Putamen (tissue), 1 donor: ENCODE measurements at regions not wholly inside any gene's neighbourhood (a gene's known extent, or its start where the extent isn't known, plus 50 kb on each side); places are given as distances from the start of the nearest gene placed in this dataset.
"Not testable (repeated sequence)": the region's sequence is repeated elsewhere in the genome, so short reads cannot be mapped to it uniquely, and the experiment has no call there.

ENCODE experiments used
- DNase-seq: peaks from one replicate; pipeline ENCODE4 v3.0.0-alpha.2; 2016; ENCODE audit warnings: low spot score

- no peak for DNase-seq
Observed at GRCh38 chr5:124796495-124796894, 50.1 kb upstream of the ZNF608 start.

DNA sequence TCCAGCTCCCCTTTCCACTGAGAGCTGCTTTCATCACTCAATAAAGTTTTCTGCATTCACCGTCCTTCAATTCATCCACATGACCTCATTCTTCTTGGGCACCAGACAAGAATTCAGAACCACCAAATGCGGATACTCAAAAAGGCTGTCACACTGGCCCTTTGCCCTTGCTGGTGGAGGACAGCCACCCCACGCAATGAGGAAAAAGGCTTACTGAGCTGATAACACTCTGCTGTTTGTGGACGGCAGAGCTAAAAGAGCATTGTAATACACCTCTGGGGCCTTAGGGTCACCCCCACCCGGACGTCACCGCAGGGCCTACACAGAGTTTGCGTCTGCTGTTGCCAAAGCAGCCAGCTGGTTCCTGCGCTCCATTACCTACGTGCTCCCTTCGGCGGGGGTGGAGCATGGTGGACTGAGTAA, 51.2 kb upstream of the ZNF608 start:
- DNase-seq, result no peak

- DNase-seq, result no peak
Observed at GRCh38 chr5:124798890-124799289, 52.5 kb upstream of the ZNF608 start.

DNA sequence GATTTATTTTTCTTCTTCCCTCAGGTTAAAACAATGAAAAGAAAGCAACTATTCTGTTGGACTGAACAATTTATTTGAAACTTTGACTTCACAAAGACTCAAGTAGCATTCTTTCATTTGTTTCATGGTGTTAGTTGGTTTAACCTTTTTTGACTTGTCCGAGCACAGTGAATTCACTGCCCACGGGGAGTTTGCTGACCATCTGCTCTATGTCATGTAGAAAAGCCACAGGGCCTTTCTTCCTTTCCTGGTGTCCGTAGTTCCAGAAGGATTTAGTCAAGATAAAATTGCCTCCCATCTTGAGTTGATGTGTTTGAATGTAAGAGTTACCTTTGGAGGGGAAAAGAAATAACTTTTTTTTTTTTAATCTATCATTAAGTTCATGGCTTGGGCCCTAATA, 55.1 kb upstream of the ZNF608 start:
- no peak for DNase-seq

GRCh38 chr5:124803617-124804323, 57.3 kb upstream of the ZNF608 start:
- no peak for DNase-seq

- DNase-seq, result no peak
Observed at GRCh38 chr5:124806026-124806372, 59.6 kb upstream of the ZNF608 start.

GRCh38 chr5:124806373-124807077, 60.1 kb upstream of the ZNF608 start:
- DNase-seq, result no peak

GRCh38 chr5:124808842-124809268, 62.4 kb upstream of the ZNF608 start:
- no peak for DNase-seq

DNA sequence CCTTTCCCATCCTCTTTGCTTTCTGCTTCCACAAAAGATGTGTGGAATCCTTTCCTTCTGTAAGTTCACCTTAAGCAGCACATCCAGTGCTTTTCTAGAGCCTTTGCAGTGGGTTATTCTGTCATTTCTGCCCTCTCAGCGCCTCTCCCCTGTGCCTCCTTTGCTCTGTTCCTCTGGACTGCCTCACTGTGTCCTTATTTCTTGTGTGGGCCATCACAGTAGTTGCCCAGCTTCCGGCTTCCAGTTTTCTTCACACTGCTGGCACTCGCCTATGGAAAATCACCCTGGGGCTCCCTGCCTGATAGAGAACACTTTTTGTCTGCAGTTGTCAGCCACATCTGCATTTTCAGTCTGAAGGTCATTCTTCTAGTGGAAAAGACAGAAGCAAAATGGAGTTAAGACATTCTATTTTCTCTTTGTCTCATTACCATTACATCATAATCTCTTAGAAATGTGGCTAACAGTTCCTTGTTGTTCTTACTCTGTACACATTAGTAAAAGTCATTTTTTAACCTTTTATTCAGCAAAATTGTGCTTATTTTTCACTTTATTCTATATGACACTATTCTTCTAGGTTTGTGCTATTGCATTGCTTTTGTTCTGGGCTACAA, 64.1 kb upstream of the ZNF608 start:
- DNase-seq, result no peak

GRCh38 chr5:124812771-124813358, 66.4 kb upstream of the ZNF608 start:
- no peak for DNase-seq

- no peak for DNase-seq
Observed at GRCh38 chr5:124816381-124816780, 69.9 kb upstream of the ZNF608 start.

DNA sequence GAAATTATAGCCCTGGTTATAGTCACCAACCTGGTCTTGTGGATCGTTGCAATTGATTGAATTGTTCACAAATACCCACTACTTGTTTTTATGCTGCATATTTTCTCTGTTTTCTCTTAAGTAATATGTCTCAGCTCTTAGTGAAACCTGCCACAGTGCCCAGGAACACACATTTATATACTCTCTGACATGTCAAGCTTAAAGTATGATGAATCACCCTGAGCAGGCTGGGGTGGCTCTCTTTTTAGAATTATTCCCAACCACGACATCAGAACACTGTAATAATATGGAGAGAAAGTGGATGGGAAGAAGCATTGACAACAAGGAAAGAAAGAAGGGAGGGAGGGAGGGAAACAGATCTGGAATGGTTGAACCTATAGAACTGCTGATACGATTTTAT, 72.8 kb upstream of the ZNF608 start:
- peak; percentile 34 for DNase-seq

- no peak for DNase-seq
Observed at GRCh38 chr5:124822647-124823046, 76.2 kb upstream of the ZNF608 start.

DNA sequence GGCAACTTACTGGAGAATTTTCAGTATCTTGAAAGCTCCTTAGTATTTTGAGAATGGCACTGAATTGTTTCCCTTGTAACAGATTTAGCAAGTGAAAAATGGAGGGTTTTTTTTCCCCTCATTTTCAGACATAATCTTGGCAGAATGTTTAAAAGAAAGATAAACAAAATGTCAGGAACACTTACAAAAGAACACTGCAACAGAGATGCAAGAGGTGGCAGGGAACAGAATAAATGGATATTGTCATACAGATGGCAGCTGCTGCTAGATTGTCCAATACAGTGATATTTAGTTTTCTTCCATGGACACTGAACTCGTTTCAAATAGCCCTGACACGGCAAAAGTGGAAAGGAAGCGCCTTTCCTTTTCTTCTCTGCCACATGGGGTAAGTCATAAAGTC, 76.9 kb upstream of the ZNF608 start:
- no peak for DNase-seq

GRCh38 chr5:124824637-124825158, 78.3 kb upstream of the ZNF608 start:
- no peak for DNase-seq

- DNase-seq, result no peak
Observed at GRCh38 chr5:124825250-124825982, 79.0 kb upstream of the ZNF608 start.

DNA sequence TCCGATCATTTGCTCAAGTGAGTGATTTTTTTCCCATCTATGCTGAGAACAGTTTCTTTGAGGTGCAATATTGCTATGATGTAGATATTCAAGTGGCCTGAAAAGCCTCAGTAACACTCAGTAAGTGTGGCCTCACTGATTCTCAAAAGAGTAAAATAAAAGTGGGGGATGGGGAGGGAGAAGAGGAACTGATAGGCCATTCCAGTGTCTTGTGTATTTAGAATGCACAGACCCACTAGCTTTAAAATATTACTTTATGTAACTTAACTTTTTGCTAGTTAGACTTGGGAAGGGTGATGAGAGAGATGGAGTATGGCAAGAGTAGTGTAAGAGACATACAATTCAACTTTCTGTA, 79.5 kb upstream of the ZNF608 start:
- no peak for DNase-seq

DNA sequence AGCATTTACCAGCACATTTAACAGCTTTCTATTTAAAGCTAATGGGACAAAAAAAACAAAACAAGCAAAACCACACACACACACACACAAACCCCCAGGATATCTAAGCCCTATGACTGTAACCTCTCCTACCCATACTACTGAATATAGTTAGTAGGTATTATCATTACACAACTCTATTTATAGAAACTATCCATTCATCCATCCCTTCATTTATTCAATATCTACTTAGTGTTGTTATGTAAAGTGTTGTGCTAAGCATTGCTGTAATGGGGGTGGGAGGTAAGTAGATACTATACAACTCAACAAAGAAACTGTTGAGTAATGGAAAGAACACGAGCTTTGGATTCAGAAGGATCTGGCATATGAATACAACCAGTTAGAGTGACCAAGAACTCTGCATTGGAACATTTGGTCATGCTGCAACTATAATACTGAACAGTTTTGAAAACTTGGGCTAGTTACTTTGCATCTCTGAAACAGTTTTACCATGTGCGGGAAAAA, 82.3 kb upstream of the ZNF608 start:
- DNase-seq, result no peak

GRCh38 chr5:124831687-124832240, 85.3 kb upstream of the ZNF608 start:
- no peak for DNase-seq

- DNase-seq, result no peak
Observed at GRCh38 chr5:124832510-124832909, 86.1 kb upstream of the ZNF608 start.

DNA sequence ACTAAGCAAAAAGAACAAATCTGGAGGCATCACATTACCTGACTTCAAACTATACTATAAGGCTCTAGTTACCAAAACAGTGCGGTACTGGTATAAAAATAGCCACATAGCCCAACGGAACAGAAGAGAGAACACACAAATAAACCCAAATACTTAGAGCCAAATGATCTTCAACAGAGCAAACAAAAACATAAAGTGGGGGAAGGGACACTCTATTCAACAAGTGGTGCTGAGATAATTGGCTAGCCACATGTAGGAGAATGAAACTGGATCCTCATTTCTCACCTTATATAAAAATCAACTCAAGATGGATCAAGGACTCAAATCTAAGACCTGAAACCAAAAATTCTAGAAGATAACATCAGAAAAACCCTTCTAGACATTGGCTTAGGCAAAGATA, 89.9 kb upstream of the ZNF608 start:
- not testable (repeated sequence) for DNase-seq
